HPDE6-E6E7 (cell line): ENCODE measurements at regions not wholly inside any gene's neighbourhood (a gene's known extent, or its start where the extent isn't known, plus 50 kb on each side); places are given as distances from the start of the nearest gene placed in this dataset.

Source experiments
- DNase-seq: peaks from one replicate; pipeline ENCODE4 v3.0.0; 2011; ENCODE audit warnings: missing footprints; ENCODE audit errors: extremely low spot score

DNA sequence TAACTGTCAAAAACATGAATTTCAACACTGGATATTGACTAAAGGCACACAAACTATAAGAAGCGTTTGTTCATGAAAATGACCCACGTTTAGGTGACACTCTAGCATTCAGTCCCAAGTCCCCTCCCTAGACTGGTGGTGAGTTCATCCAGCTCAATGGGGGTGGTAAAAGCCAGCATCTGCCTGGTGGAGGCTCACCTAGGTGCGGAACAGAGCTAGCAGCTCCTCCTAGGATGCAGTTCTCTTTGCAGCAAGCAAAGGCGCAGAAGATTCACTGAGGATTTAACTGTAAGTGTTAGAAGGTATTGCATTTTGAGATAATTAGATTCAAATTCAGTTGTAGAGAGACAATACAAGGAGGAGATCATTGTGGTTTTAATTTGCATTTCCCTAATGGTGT, 87.6 kb downstream of the VSTM2A start:
- DNase-seq = no peak

DNA sequence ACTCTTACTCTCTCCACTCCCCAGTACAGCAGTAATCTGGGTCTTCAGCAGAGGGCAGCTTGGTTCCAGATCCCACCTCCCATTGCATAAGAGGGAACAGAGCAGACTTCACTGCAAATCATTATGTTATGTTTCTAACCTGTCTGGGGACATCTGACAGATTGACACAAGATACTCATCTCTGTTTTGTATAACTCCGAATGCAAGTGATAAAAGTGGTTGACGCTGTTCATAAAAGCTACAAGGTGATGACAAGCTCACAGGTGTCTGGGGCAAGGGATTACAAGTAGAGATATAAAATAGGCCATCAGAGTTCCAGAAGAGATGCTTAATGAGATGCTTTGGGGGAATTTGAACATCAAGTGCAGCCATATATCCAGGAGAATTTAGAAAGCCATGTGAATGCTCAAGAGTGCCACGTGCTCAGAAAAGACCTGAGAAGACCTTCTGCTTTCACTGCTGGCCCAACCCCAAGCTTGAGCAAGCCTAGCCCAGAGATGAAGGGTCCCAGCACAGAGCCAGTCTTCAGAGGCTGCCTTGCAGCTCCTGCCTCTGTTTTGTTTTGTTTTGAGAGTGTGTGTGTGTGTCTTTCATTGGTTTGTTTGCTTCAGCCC, 80.6 kb downstream of the VSTM2A start:
- no peak for DNase-seq
